NCI-H748 (cell line): ENCODE measurements at regions not wholly inside any gene's neighbourhood (a gene's known extent, or its start where the extent isn't known, plus 50 kb on each side); places are given as distances from the start of the nearest gene placed in this dataset.
"Not testable (repeated sequence)": the region's sequence is repeated elsewhere in the genome, so short reads cannot be mapped to it uniquely, and the experiment has no call there.

Experiments
- DNase-seq: peaks from one replicate; lab custom pipeline; 2025; ENCODE audit not compliant: unreplicated experiment; lab: John Stamatoyannopoulos, UW

GRCh38 chr11:38461751-38462150 is 1863.7 kb upstream of the RAG2 start:
- DNase-seq: no peak

- DNase-seq: no peak
Observed at GRCh38 chr11:38460896-38461295, 1862.9 kb upstream of the RAG2 start.

- no peak for DNase-seq
Observed at GRCh38 chr11:38460429-38460828, 1862.4 kb upstream of the RAG2 start.

GRCh38 chr11:38456371-38456770 is 1858.3 kb upstream of the RAG2 start:
- no peak for DNase-seq

GRCh38 chr11:38448284-38448683 is 1850.2 kb upstream of the RAG2 start:
- DNase-seq: no peak

GRCh38 chr11:38446336-38446735 is 1848.3 kb upstream of the RAG2 start:
- DNase-seq: no peak

GRCh38 chr11:38438091-38438490 is 1840.1 kb upstream of the RAG2 start:
- DNase-seq: no peak

GRCh38 chr11:38425578-38425977 is 1827.5 kb upstream of the RAG2 start:
- no peak for DNase-seq

- no peak for DNase-seq
Observed at GRCh38 chr11:38423042-38423441, 1825.0 kb upstream of the RAG2 start.

GRCh38 chr11:38416141-38416540 is 1818.1 kb upstream of the RAG2 start:
- no peak for DNase-seq

GRCh38 chr11:38411149-38411548 is 1813.1 kb upstream of the RAG2 start:
- no peak for DNase-seq

GRCh38 chr11:38402063-38402462 is 1804.0 kb upstream of the RAG2 start:
- DNase-seq: no peak

GRCh38 chr11:38392176-38392575 is 1794.1 kb upstream of the RAG2 start:
- DNase-seq: no peak

GRCh38 chr11:38384568-38384967 is 1786.5 kb upstream of the RAG2 start:
- DNase-seq: no peak

GRCh38 chr11:38365274-38365673 is 1767.2 kb upstream of the RAG2 start:
- no peak for DNase-seq

GRCh38 chr11:38356255-38356654 is 1758.2 kb upstream of the RAG2 start:
- DNase-seq: no peak

GRCh38 chr11:38345286-38345685 is 1747.2 kb upstream of the RAG2 start:
- DNase-seq: no peak

GRCh38 chr11:38341612-38342011 is 1743.6 kb upstream of the RAG2 start:
- DNase-seq: not testable (repeated sequence)

- DNase-seq: no peak
Observed at GRCh38 chr11:38339835-38340440, 1741.9 kb upstream of the RAG2 start.

GRCh38 chr11:38338022-38338421 is 1740.0 kb upstream of the RAG2 start:
- not testable (repeated sequence) for DNase-seq

- no peak for DNase-seq
Observed at GRCh38 chr11:38332046-38332445, 1734.0 kb upstream of the RAG2 start.

- DNase-seq: no peak
Observed at GRCh38 chr11:38330578-38330977, 1732.5 kb upstream of the RAG2 start.

- no peak for DNase-seq
Observed at GRCh38 chr11:38323961-38324761, 1726.1 kb upstream of the RAG2 start.
